Fibroblast of mammary gland (primary cell): ENCODE measurements at regions not wholly inside any gene's neighbourhood (a gene's known extent, or its start where the extent isn't known, plus 50 kb on each side); places are given as distances from the start of the nearest gene placed in this dataset.

Experiments
- DNase-seq: peaks from one replicate; pipeline ENCODE4 v3.0.0-alpha.2; 2010; ENCODE audit warnings: low read depth
- H3K4me3 ChIP-seq: 2 replicates; pipeline ENCODE4 v1.5.1; 2011; ENCODE audit warnings: low read depth, mild to moderate bottlenecking, low read length, moderate library complexity; ENCODE audit not compliant: control insufficient read depth
- TF ChIP-seq, protein P1 (sequence below): conservative IDR thresholded peaks from 2 replicates; pipeline ENCODE4 v1.5.1; 2011; ENCODE audit warnings: low read depth, low read length, inconsistent platforms; ENCODE audit not compliant: control insufficient read depth, insufficient read depth

DNA sequence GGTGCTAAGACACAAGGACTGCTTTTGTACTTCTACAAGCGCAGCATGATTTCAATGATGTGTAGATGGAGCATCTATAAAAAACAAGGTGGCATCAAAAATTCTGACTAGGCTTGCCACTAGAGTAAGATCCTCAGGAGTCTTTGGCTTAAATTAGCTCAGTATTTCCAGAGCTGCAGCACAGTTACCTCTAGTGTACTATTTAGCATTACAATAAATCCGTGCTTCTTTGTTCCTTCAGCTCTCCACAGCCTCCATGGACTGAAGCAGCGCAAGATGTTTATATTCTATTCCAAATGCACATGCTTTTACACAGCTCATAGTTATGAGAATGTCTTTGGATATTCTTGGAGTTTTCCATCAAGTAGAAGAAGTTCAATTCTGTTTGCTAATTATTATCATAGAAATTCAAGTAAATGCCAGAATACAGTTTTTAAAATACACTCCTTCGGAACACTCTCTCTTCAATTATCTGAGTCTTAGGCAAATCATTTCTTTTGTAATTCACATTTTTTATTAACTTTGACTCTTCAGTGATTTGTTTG lies 1133.0 kb upstream of the LRRTM1 start:
- DNase-seq: no peak
- TF ChIP-seq, protein P1, sequence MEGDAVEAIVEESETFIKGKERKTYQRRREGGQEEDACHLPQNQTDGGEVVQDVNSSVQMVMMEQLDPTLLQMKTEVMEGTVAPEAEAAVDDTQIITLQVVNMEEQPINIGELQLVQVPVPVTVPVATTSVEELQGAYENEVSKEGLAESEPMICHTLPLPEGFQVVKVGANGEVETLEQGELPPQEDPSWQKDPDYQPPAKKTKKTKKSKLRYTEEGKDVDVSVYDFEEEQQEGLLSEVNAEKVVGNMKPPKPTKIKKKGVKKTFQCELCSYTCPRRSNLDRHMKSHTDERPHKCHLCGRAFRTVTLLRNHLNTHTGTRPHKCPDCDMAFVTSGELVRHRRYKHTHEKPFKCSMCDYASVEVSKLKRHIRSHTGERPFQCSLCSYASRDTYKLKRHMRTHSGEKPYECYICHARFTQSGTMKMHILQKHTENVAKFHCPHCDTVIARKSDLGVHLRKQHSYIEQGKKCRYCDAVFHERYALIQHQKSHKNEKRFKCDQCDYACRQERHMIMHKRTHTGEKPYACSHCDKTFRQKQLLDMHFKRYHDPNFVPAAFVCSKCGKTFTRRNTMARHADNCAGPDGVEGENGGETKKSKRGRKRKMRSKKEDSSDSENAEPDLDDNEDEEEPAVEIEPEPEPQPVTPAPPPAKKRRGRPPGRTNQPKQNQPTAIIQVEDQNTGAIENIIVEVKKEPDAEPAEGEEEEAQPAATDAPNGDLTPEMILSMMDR: no peak
- no peak overlapping the region for H3K4me3 ChIP-seq

DNA sequence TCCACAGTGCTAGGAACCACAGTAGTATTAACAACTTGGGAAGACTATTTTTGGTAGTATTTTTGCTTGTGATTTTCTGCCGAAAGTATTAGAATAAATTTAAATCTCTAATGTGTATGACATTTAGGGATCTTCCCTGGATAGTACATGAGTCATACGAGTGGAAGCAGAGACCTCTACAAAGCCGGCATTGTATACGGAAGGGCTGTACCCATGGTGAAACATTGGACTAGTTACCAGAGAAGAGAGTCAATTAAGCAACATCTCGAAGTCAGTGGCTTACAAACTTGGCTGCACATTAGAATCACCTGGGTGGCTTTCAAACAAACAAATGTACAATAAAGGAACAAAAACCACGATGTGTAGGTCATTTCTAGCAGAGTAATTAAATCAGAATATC lies 1131.7 kb upstream of the LRRTM1 start:
- TF ChIP-seq, protein P1: no peak
- DNase-seq: no peak
- no peak overlapping the region for H3K4me3 ChIP-seq

DNA sequence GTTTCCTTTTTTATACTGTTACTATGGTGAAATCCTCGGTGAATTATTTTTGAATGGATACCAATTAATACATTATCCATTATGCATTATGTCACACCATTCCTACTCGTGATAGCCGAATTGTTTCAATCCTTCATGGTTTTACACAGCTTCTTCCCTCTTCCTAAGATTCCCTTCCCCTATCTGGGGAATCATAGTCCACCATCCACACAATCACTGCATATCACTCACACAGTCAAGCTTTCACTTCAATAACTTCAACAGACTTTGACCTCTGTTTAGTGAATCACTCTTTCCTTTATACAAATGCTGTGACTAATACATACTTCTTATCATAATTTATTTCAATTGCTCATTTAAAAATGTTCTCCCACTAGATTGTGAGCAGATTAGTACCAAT lies 1108.1 kb upstream of the LRRTM1 start:
- TF ChIP-seq, protein P1: no peak
- no peak overlapping the region for H3K4me3 ChIP-seq
- DNase-seq: no peak

DNA sequence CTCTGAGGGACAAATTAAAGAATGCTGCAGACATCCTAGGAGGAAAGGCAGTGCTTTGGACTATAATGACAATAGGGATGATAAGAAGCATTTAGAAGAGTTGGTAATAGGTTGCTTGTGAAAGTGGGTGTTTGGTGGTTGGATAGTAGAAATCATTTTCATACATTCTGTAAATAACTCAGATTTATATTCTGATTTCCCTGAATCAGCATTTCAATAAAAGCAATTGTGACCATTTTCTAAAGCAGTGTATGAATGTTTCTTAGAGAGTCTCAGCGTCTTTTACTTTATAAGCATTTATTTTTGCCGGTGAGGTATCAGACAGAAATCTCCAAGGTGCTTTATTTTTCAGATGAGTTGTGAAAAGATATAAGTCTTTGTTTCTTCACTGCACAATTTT lies 1099.0 kb upstream of the LRRTM1 start:
- H3K4me3 ChIP-seq: no peak overlapping the region
- TF ChIP-seq, protein P1: no peak
- no peak for DNase-seq

DNA sequence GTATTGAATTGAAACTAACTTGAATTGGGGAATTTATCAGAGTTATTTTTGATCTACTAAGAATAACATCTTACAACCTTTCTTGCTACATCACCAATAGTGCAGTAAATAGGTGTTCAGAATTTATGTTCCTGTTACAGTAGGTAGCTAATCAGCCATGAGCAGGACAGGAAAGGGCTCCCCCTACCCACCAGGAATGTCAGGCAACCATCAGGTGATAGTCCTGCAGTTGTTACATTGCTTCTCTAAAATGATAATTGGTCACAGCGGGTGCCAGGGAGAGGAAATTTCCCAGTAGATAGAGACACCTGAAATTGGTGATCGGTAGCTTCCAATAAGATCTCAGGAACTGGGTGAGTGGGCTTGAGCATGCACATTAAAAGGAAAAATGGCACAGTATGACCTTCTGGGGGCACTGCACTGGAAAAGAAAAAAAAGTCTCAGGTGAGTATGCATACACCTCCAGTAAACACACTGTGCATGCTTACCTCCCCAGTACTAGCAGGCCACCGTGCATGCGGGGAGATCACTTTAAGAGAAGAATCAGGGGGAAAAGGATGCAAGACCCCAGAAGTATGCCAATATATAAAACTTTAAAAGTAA lies 1092.0 kb upstream of the LRRTM1 start:
- TF ChIP-seq, protein P1: no peak
- DNase-seq: no peak
- H3K4me3 ChIP-seq: no peak overlapping the region

DNA sequence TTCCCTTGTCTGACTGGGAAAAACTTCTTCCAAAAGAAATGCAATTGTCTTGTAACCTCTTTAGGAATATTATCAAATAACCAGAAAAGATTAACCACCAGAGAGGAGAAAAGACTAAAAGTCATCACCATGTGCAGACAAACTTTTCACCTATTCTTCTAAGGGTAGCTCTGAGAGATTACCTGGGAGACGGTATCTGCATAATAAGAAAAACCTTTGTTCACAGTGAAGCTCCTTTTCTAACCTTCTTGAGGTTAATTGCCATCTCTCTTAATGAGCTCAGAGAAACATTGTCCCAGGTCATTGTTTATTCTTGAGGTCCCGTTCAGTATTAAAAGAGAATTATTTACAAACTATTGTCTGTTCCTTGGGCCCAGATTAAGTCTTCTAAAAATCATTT lies 1091.2 kb upstream of the LRRTM1 start:
- TF ChIP-seq, protein P1: no peak
- no peak overlapping the region for H3K4me3 ChIP-seq
- DNase-seq: no peak

DNA sequence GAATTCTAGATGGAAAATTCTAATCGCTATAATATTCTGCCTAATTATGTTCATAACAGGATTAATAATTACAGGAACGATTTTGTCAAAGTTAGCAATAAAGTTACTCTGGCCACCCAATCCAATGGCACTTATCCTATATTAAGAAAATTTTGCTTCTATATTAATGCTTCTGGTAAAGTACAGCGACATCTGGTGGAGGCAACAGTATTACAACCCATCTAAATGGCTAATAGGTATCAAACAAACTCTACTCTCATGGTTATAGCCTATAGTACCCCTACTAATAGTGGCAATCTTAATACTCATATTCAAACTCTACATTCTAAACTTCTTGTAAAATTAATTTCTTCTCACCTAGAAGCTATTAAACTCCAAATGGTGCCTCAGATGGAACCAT lies 1084.7 kb upstream of the LRRTM1 start:
- no peak overlapping the region for H3K4me3 ChIP-seq
- TF ChIP-seq, protein P1: peak; percentile 9
- DNase-seq: peak; percentile 0
